MM.1S (cell line): ENCODE measurements at regions not wholly inside any gene's neighbourhood (a gene's known extent, or its start where the extent isn't known, plus 50 kb on each side); places are given as distances from the start of the nearest gene placed in this dataset.

Experiments used
- DNase-seq: peaks from one replicate; pipeline ENCODE4 v3.0.0-alpha.2; 2015
- H2AFZ ChIP-seq: fragments of 300-600 bp; sonication (generic); 2 replicates; pipeline ENCODE4 v1.6.0; 2016; ENCODE audit warnings: antibody characterized with exemption, low read length
- H3F3A ChIP-seq: fragments of 300-600 bp; sonication (generic); 2 replicates; pipeline ENCODE4 v1.6.1; 2016; ENCODE audit warnings: mild to moderate bottlenecking, antibody characterized with exemption, low read length, moderate library complexity, mixed read lengths; ENCODE audit not compliant: insufficient read depth
- H3K27ac ChIP-seq: fragments of 300-600 bp; sonication (generic); 2 replicates; pipeline ENCODE4 v1.5.1; 2016; ENCODE audit warnings: mild to moderate bottlenecking, low read length
- H3K27me3 ChIP-seq: fragments of 300-600 bp; sonication (generic); replicated peaks from 2 replicates; pipeline ENCODE4 v1.6.0; 2016; ENCODE audit warnings: low read length; ENCODE audit not compliant: insufficient read depth
- H3K36me3 ChIP-seq: fragments of 300-600 bp; sonication (generic); replicated peaks from 2 replicates; pipeline ENCODE4 v1.6.1; 2016; ENCODE audit warnings: mild to moderate bottlenecking, low read length, mixed read lengths; ENCODE audit not compliant: insufficient read depth
- H3K4me1 ChIP-seq: fragments of 300-600 bp; sonication (generic); 2 replicates; pipeline ENCODE4 v1.6.1; 2016; ENCODE audit warnings: low read length, mixed read lengths
- H3K4me2 ChIP-seq: fragments of 300-600 bp; sonication (generic); 2 replicates; pipeline ENCODE4 v1.6.0; 2016; ENCODE audit warnings: low read depth, low read length
- H3K4me3 ChIP-seq: fragments of 300-600 bp; sonication (generic); 2 replicates; pipeline ENCODE4 v1.5.1; 2016; ENCODE audit warnings: low read length, mixed read lengths
- H3K79me2 ChIP-seq: fragments of 300-600 bp; sonication (generic); 2 replicates; pipeline ENCODE4 v1.6.1; 2016; ENCODE audit warnings: mixed run types, low read length, mixed read lengths
- H3K9ac ChIP-seq: fragments of 300-600 bp; sonication (generic); 2 replicates; pipeline ENCODE4 v1.6.1; 2016; ENCODE audit warnings: low read length, mixed read lengths
- H3K9me2 ChIP-seq: fragments of 300-600 bp; sonication (generic); replicated peaks from 2 replicates; pipeline ENCODE4 v1.6.1; 2016; ENCODE audit warnings: mild to moderate bottlenecking, low read length, mixed read lengths; ENCODE audit not compliant: insufficient read depth
- H3K9me3 ChIP-seq: fragments of 300-600 bp; sonication (generic); replicated peaks from 2 replicates; pipeline ENCODE4 v1.6.1; 2016; ENCODE audit warnings: mild to moderate bottlenecking, low read length, mixed read lengths; ENCODE audit not compliant: insufficient read depth
- H4K20me1 ChIP-seq: fragments of 300-600 bp; sonication (generic); 2 replicates; pipeline ENCODE4 v1.6.1; 2016; ENCODE audit warnings: mild to moderate bottlenecking, low read length, moderate library complexity, mixed read lengths; ENCODE audit not compliant: insufficient read depth
- EZH2 ChIP-seq: fragments of 300-600 bp; sonication (generic); optimal IDR thresholded peaks from 2 replicates; pipeline ENCODE3; 2017; ENCODE audit warnings: low read depth, mild to moderate bottlenecking, antibody characterized with exemption, low read length, mixed read lengths
- EZH2phosphoT487 ChIP-seq: fragments of 300-600 bp; sonication (generic); IDR thresholded peaks from 2 replicates; pipeline ENCODE4 v1.6.1; 2018; ENCODE audit warnings: antibody characterized with exemption, low read length
- TF ChIP-seq, protein P1 (sequence below): fragments of 300-600 bp; sonication (generic); IDR thresholded peaks from 2 replicates; pipeline ENCODE4 v1.5.1; 2016; ENCODE audit warnings: antibody characterized with exemption, low read length, mixed read lengths

- TF ChIP-seq EZH2 = no peak
- no peak for TF ChIP-seq EZH2phosphoT487
- TF ChIP-seq, protein P1, sequence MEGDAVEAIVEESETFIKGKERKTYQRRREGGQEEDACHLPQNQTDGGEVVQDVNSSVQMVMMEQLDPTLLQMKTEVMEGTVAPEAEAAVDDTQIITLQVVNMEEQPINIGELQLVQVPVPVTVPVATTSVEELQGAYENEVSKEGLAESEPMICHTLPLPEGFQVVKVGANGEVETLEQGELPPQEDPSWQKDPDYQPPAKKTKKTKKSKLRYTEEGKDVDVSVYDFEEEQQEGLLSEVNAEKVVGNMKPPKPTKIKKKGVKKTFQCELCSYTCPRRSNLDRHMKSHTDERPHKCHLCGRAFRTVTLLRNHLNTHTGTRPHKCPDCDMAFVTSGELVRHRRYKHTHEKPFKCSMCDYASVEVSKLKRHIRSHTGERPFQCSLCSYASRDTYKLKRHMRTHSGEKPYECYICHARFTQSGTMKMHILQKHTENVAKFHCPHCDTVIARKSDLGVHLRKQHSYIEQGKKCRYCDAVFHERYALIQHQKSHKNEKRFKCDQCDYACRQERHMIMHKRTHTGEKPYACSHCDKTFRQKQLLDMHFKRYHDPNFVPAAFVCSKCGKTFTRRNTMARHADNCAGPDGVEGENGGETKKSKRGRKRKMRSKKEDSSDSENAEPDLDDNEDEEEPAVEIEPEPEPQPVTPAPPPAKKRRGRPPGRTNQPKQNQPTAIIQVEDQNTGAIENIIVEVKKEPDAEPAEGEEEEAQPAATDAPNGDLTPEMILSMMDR = no peak
- DNase-seq = no peak
Observed at GRCh38 chr10:4054656-4055435, 269.8 kb upstream of the KLF6 start.

DNA sequence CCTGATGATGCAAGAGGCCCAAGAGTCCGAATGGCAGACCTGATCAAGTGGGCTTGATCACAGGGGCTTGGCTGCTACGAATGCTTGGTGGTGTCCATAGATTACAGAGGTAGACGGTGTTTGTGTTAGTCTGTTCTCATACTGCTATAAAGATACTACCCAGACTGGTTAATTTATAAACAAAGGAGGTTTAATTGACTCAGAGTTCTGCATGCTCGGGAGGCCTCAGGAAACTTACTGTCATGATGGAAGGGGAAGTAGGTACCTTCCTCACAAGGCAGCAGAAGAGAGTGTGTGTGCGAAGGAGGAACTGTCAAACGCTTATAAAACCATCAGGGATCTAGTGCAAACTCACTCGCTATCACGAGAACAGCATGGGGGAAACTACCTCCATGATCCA is 268.9 kb upstream of the KLF6 start:
- Histone ChIP-seq H3F3A (no peaks in the 10 kb centered on the region), H3K9ac (no peak overlapping the region), H3K4me1 (no peaks in the 10 kb centered on the region), H3K4me3 (no peak overlapping the region), H4K20me1 (no peaks in the 10 kb centered on the region), H3K4me2 (no peak overlapping the region), H3K79me2 (no peaks in the 10 kb centered on the region), H2AFZ (no peak overlapping the region), H3K9me3 (no peaks in the 10 kb centered on the region), H3K27ac (no peak overlapping the region), H3K27me3 (no peaks in the 10 kb centered on the region), H3K36me3 (no peaks in the 10 kb centered on the region), H3K9me2 (no peaks in the 10 kb centered on the region)
- DNase-seq = no peak
- TF ChIP-seq EZH2phosphoT487 = no peak
- TF ChIP-seq, protein P1 = no peak
- no peak for TF ChIP-seq EZH2

More at GRCh38 chr10:4054656-4055435, 269.8 kb upstream of the KLF6 start:
- H2AFZ ChIP-seq = no peak overlapping the region
- H3K4me1 ChIP-seq = no peaks in the 10 kb centered on the region
- no peak overlapping the region for H3K9ac ChIP-seq
- no peaks in the 10 kb centered on the region for H3K36me3 ChIP-seq
- H3K27ac ChIP-seq = no peak overlapping the region
- H3K79me2 ChIP-seq = no peaks in the 10 kb centered on the region
- H4K20me1 ChIP-seq = no peaks in the 10 kb centered on the region
- H3F3A ChIP-seq = no peaks in the 10 kb centered on the region
- H3K27me3 ChIP-seq = no peaks in the 10 kb centered on the region
- no peak overlapping the region for H3K4me3 ChIP-seq
- H3K9me3 ChIP-seq = no peaks in the 10 kb centered on the region
- no peaks in the 10 kb centered on the region for H3K9me2 ChIP-seq
- no peak overlapping the region for H3K4me2 ChIP-seq

DNA sequence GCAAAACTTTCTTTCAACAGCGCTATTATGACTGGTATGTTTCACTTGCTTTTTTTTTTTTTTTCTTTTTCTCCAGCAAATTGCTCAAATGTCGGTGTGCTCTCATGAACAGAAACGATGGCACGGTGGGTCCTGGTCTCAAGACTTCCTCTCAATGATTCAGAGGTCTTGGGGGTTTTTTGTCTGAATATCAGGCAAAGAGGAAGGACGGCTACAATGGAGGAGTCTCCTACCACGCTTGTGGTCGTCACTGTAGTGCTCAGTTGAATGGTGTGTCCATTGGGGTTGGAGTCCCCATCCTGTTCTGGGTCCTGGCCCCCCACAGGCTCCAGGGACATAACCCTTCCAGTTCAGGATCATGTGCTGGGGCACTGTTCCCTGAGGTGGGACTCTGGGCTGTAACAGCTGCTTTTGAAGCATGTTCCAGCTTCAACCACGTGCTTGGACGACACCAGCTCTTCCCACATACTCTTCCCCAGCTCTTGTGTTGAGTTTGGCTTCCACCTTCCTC is 266.7 kb upstream of the KLF6 start:
- Histone ChIP-seq H3K27ac (no peak overlapping the region), H3K79me2 (no peaks in the 10 kb centered on the region), H3K4me3 (no peak overlapping the region), H3K27me3 (no peaks in the 10 kb centered on the region), H3K9ac (no peak overlapping the region), H3K4me1 (no peaks in the 10 kb centered on the region), H3F3A (no peaks in the 10 kb centered on the region), H3K9me3 (no peaks in the 10 kb centered on the region), H4K20me1 (no peaks in the 10 kb centered on the region), H3K4me2 (no peak overlapping the region), H3K36me3 (no peaks in the 10 kb centered on the region), H3K9me2 (no peaks in the 10 kb centered on the region), H2AFZ (no peak overlapping the region)
- DNase-seq = no peak
- TF ChIP-seq, protein P1 = no peak
- TF ChIP-seq EZH2 (no peak), EZH2phosphoT487 (no peak)
